Activated CD8-positive, alpha-beta T cell treated with anti-CD3 and anti-CD28 coated beads for 36 hours (primary cell): ENCODE measurements at regions not wholly inside any gene's neighbourhood (a gene's known extent, or its start where the extent isn't known, plus 50 kb on each side); places are given as distances from the start of the nearest gene placed in this dataset.

Experiments used
- ATAC-seq: fragments of 200-7000 bp; cut with Tn5 transposase; one replicate; pipeline ENCODE4 v1.10.0; 2021; ENCODE audit warnings: mild to moderate bottlenecking, moderate library complexity
- CTCF ChIA-PET: fragments of 350-600 bp; sonication (Branson Sonifier 250); formaldehyde crosslinking; loops from one replicate; lab custom pipeline; 2021; ENCODE audit warnings: antibody characterized with exemption; lab: Charles Lee
- POLR2A ChIA-PET: fragments of 350-600 bp; sonication (Branson Sonifier 250); formaldehyde crosslinking; loops from one replicate; lab custom pipeline; 2021; ENCODE audit warnings: antibody characterized with exemption; lab: Charles Lee
- DNase-seq: peaks from one replicate; pipeline ENCODE4 v3.0.0-alpha.2; 2020
- H3K27ac Mint-ChIP-seq: one replicate; pipeline ENCODE4 v1.8.0; 2021; ENCODE audit warnings: mild to moderate bottlenecking, mixed read lengths
- H3K27me3 Mint-ChIP-seq: one replicate; pipeline ENCODE4 v1.8.0; 2021; ENCODE audit warnings: mixed read lengths
- H3K36me3 Mint-ChIP-seq: one replicate; pipeline ENCODE4 v1.8.0; 2021; ENCODE audit warnings: low read depth, mixed read lengths
- H3K4me1 Mint-ChIP-seq: one replicate; pipeline ENCODE4 v1.8.0; 2021; ENCODE audit warnings: low read depth, mixed read lengths
- H3K4me3 Mint-ChIP-seq: one replicate; pipeline ENCODE4 v1.8.0; 2021; ENCODE audit warnings: mild to moderate bottlenecking, moderate library complexity, mixed read lengths
- H3K9me3 Mint-ChIP-seq: one replicate; pipeline ENCODE4 v1.8.0; 2021; ENCODE audit warnings: mixed read lengths
- CTCF ChIP-seq: fragments of 200-600 bp; IDR thresholded peaks from one replicate; pipeline ENCODE4 v1.8.0; 2022; ENCODE audit warnings: antibody characterized with exemption, mild to moderate bottlenecking
- intact Hi-C: fragments of 100-400 bp; cut with micrococcal nuclease; formaldehyde crosslinking; loops from one replicate; pipeline ENCODE4 v1.10.0; 2022

GRCh38 chr14:51507511-51507905, 144.2 kb upstream of the FRMD6 start:
- ChIA-PET CTCF (interaction anchor here (0.9 to 1.1 kb wide), 2 partner anchors 9 to 13 kb away, joined by 3 to 4 read pairs; no protein-coding TSS in a partner anchor), POLR2A (no interaction called here)

GRCh38 chr14:51507906-51508511, 143.7 kb upstream of the FRMD6 start:
- intact Hi-C loops = no loop called here
- Mint-ChIP-seq H3K27ac (no peak overlapping the region), H3K9me3 (no peaks in the 10 kb centered on the region), H3K4me3 (no peak overlapping the region), H3K36me3 (no peaks in the 10 kb centered on the region), H3K4me1 (no peaks in the 10 kb centered on the region), H3K27me3 (peaks cover 11% of the 10 kb centered on the region)
- DNase-seq (no peak), ATAC-seq (no peak)
- ChIA-PET POLR2A (no interaction called here), CTCF (interaction anchor here (0.9 kb wide), 1 partner anchor 13 kb away, joined by 3 read pairs; no protein-coding TSS in a partner anchor)
- no peak for TF ChIP-seq CTCF

More at GRCh38 chr14:51507511-51507905, 144.2 kb upstream of the FRMD6 start:
- Mint-ChIP-seq H3K9me3 (no peaks in the 10 kb centered on the region), H3K36me3 (no peaks in the 10 kb centered on the region), H3K27me3 (peaks cover 11% of the 10 kb centered on the region), H3K4me3 (no peak overlapping the region), H3K27ac (no peak overlapping the region), H3K4me1 (no peaks in the 10 kb centered on the region)
- DNase-seq (no peak), ATAC-seq (no peak)
- TF ChIP-seq CTCF = no peak
- intact Hi-C loops = no loop called here

GRCh38 chr14:51511265-51511664, 140.4 kb upstream of the FRMD6 start:
- Mint-ChIP-seq H3K27ac (no peak overlapping the region), H3K27me3 (peaks cover 8% of the 10 kb centered on the region), H3K36me3 (no peaks in the 10 kb centered on the region), H3K9me3 (no peaks in the 10 kb centered on the region), H3K4me1 (no peaks in the 10 kb centered on the region), H3K4me3 (no peak overlapping the region)
- ATAC-seq = no peak
- ChIA-PET CTCF (interaction anchor here (0.6 to 1.7 kb wide), 2 partner anchors 10 to 39 kb away, joined by 3 to 7 read pairs; no protein-coding TSS in a partner anchor), POLR2A (no interaction called here)
- intact Hi-C loops = no loop called here
- no peak for TF ChIP-seq CTCF
- no peak for DNase-seq

- Mint-ChIP-seq H3K4me1 (no peaks in the 10 kb centered on the region), H3K36me3 (no peaks in the 10 kb centered on the region), H3K9me3 (no peaks in the 10 kb centered on the region), H3K4me3 (no peak overlapping the region), H3K27me3 (peaks cover 7% of the 10 kb centered on the region), H3K27ac (no peak overlapping the region)
- intact Hi-C loops = no loop called here
- POLR2A ChIA-PET = no interaction called here
- CTCF ChIA-PET = interaction anchor here (1.7 kb wide), 1 partner anchor 9 kb away, joined by 7 read pairs; no protein-coding TSS in a partner anchor
- DNase-seq (no peak), ATAC-seq (no peak)
- no peak for TF ChIP-seq CTCF
Measured at GRCh38 chr14:51512316-51512715, 139.4 kb upstream of the FRMD6 start.

GRCh38 chr14:51513281-51513680, 138.4 kb upstream of the FRMD6 start:
- DNase-seq (no peak), ATAC-seq (no peak)
- Mint-ChIP-seq H3K4me3 (no peak overlapping the region), H3K27ac (no peak overlapping the region), H3K4me1 (no peaks in the 10 kb centered on the region), H3K27me3 (peaks cover 7% of the 10 kb centered on the region), H3K36me3 (no peaks in the 10 kb centered on the region), H3K9me3 (no peaks in the 10 kb centered on the region)
- intact Hi-C loops = no loop called here
- ChIA-PET POLR2A (no interaction called here), CTCF (no interaction called here)
- TF ChIP-seq CTCF = no peak
